ENCODE measurements at regions not wholly inside any gene's neighbourhood (a gene's known extent, or its start where the extent isn't known, plus 50 kb on each side); places are given as distances from the start of the nearest gene placed in this dataset.

- TF ChIP-seq CTCF (IDR thresholded peaks at IDR 0.05; ENCODE audit: control extremely low read depth in 1 of 3, insufficient read depth in 1 of 3, low read depth in 1 of 3, low read length in 3 of 3) (no peak), RAD21 (IDR thresholded peaks at IDR 0.05 in 1 of 2, conservative IDR thresholded peaks at IDR 0.05 in 1 of 2; ENCODE audit: low read depth in 2 of 2, low read length in 2 of 2) (no peak), POLR2A (IDR thresholded peaks at IDR 0.05; ENCODE audit: control extremely low read depth in 1 of 2, low read depth in 2 of 2, low read length in 2 of 2) (no peak), PHF8 (conservative IDR thresholded peaks at IDR 0.05; ENCODE audit: low read depth, low read length) (no peak), SRF (IDR thresholded peaks at IDR 0.05; ENCODE audit: low read depth, low read length) (no peak), CBX5 (IDR thresholded peaks at IDR 0.05; ENCODE audit: low read depth, low read length) (no peak), POLR2AphosphoS5 (IDR thresholded peaks at IDR 0.05; ENCODE audit: low read depth, low read length) (no peak), NANOG (IDR thresholded peaks at IDR 0.05; ENCODE audit: insufficient read depth, low read depth, low read length, poor library complexity, severe bottlenecking) (no peak), EZH2 (IDR thresholded peaks at IDR 0.05; ENCODE audit: low read depth, low read length, severe bottlenecking) (no peak), EP300 (IDR thresholded peaks at IDR 0.05; ENCODE audit: borderline replicate concordance in 1 of 2, low read depth in 2 of 2, low read length in 2 of 2) (no peak), USF2 (IDR thresholded peaks at IDR 0.05; ENCODE audit: low read length) (no peak), ZNF274 (IDR thresholded peaks at IDR 0.05; ENCODE audit: borderline replicate concordance, extremely low read depth, low read length) (no peak)
Measured at GRCh38 chr5:155406815-155407214, 393.3 kb downstream of the KIF4B start.

All from H1 (cell line).